Cardiac septum (tissue), 1 donor: ENCODE measurements at regions not wholly inside any gene's neighbourhood (a gene's known extent, or its start where the extent isn't known, plus 50 kb on each side); places are given as distances from the start of the nearest gene placed in this dataset.

Experiments used
- DNase-seq: peaks from one replicate; pipeline ENCODE4 v3.0.0-alpha.2; 2020; ENCODE audit warnings: low spot score
- intact Hi-C: fragments of 100-400 bp; cut with DNase I; formaldehyde crosslinking; loops from one replicate; pipeline ENCODE4 v1.14.0; 2022
- donor health status: DM: no; HTN: no; CAD: no.

DNA sequence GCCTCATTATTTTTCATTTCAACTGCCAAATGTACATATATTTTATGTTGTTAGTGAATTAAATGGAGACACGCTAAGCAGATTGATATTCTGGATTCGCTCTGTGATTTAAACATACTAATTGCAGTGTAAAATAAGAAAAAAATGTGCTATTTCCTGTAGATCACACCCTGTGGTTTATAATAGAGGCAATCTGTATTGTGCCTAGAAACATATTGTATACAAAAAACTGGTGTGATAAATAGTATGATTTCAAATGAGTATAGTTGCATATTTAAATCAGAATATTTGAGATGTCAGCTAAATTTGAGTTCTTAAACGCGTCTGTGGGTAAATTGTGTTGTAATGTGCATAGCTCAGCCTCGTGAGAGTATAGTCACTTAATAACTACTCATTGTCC, 643.9 kb downstream of the TBC1D4 start:
- no peak for DNase-seq
- intact Hi-C loops, result no loop called here

DNA sequence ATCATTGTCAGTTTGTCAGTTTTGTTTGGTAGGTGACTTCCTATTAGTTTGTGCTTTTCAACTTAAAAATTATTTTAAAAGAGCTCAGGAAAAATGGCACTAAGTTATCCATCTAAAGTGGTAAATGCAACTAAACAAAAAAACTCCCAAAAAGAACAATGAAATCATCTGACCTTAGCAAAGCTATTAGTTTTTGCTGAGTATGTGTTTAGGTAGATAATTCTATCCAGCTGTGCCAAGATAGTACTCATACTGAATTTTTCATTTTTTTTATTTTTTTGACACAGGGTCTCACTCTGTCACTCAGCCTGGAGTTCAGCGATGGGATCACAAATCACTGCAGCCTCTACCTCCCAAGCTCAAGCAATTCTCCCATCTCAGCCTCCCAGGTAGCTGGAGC, 645.3 kb downstream of the TBC1D4 start:
- intact Hi-C loops, result no loop called here
- DNase-seq, result no peak

DNA sequence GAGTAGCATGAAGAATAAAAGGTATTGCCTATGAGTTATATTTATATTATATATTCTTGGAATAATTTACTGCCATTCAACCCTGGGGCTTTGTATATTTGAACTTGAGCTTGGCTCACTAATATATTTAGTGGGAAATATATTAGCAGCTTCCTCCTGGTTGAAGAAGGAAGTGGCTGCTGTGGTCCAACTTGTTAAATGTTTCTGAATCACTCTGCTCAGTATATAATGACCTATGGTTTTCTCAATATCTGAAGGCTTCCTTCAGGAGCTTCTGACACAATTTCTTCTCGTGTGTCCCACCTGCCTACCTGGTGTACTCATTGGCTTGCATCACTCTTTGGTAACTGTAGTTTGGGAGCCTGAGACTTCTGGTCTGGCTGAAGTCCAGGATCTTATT, 646.4 kb downstream of the TBC1D4 start:
- DNase-seq, result no peak
- intact Hi-C loops, result no loop called here

DNA sequence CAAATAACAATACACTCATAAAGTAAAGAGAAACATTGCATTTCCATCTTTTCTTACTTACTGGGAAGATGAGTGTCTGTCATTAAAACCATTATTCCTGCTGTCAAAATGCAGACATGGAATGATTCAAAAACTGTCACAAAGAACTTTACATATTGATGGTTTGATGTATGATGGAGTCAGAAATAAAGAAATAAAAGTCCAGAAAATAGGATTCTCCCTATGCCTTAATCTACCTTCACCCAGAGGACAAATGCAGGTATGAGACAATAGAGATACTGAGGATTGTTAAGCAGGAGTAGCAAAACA, 656.1 kb downstream of the TBC1D4 start:
- DNase-seq, result no peak

DNA sequence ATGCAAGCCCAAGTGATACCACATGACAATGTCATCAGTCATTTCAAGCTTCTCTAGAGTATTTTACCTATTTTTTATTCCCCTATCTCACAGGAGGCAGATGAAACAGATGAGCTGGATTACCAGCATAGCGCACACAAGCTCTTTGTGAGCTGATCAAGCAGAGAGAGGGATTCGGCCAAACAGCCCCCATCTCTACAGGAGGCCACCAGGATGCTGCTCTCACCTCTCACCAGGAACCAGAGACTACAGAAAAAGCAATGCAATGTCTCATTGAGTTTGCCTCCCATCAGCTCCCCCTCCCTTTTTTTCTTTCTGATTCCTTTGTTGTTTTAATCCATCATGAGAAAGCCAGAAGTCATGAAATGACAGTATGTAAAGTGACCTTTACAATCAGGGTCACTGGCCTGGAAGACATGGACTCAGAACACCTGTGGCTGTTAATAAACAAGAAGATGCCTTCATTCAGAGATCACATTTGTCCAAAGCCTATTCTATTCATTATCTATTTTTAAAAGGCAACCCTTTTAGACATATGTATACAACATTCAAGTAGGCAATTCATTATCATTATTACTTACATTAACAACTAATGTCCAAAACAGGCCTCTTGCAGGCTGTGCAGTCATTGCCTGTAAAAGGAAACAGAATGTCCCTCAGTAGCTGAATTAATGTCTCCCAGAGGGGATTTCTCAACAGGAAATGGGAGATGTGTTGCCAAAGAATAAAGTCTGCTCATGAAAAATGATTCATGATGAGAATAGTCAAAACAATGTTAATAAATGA, 656.6 kb downstream of the TBC1D4 start:
- DNase-seq, result no peak
- intact Hi-C loops, result no loop called here

More for the DNA sequence above, 656.1 kb downstream of the TBC1D4 start:
- intact Hi-C loops, result no loop called here

DNA sequence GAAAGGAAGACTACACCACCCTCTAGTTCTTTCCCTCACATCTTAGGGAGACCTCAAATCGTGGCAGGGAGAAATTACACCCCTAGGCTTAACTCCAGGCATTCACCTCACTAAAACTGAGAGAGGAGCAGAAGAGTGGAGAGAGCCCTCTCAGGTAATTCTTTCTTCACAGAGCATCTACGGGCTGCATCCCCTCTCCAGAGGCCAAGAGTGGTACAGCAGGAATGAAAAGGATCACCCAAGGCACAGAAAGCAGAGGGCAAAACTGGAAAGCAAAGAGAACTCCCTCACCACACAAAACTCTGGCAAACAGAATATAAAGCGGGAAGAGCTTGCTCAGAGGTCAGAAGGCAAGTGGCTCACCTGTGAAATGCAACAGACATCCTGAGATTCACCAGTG, 661.2 kb downstream of the TBC1D4 start:
- no peak for DNase-seq
- intact Hi-C loops, result no loop called here

DNA sequence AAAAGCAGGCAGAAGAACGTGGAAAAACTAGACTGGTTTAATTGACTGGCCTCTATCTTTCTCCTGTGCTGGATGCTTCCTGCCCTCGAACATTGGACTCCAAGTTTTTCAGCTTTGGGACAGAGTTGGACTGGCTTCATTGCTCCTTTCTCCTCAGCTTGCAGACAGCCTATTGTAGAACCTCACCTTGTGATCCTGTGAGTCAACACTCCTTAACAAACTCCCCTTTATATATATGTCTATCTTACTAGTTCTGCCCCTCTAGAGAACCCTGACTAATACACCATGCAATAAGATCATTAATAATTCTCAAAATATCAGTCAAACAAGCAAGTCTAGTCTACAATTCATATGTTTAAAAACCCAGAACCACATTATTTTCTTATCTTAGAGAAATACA, 662.4 kb downstream of the TBC1D4 start:
- intact Hi-C loops, result no loop called here
- no peak for DNase-seq

DNA sequence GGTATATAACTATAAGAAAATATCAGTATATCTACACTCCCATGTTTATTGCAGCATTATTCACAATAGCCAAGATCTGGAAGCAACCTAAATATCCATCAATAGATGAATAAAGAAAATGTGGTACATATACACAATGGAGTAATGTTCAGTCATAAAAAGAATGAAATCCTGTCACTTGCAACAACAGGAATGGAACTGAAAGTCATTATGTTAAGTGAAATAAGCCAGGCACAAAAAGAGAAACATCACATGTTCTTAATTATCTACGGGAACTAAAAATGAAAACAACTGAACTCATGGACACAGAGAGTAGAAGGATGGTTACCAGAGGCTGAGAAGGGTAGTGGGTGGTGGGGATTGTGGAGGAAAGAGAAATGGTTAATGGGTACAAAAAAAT, 665.2 kb downstream of the TBC1D4 start:
- no peak for DNase-seq
- intact Hi-C loops, result no loop called here

DNA sequence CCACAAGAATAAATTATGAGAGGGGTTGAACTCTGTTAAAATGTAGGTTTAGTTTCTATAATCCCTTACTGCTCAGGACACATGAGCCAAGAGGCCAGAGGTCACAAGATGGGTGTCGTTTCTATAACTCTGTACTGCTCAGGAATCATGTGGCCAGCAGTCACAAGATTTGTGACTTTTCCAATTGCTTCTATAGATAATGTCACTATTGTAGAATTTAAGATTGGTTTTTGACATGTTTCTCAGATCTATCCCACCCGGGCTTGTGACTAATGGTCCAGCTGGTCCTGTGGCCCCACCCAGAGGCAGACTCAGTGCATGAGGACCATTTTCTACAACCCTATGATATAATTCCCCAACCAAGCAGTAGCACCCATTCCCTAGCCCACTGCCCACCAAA, 662.0 kb upstream of the KLF12 start:
- intact Hi-C loops, result no loop called here

DNA sequence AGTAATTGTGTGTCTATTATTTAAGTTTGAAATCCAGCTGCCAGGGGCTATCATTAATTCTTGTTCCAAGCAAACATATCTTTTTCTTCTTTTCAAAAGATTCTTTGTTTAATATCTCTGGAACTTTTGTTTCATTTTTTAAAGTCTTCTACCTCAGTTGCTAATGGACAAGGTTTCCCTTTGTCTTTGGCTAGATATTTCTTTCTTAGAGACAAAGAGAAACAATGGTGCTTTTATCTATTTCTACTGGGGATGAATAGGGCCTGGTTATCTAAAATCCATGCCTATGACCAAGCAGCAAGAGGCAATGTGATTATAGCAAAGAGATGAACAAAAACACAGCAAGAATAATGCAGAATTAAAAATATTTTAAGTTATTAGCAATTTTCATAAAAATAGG, 661.3 kb upstream of the KLF12 start:
- intact Hi-C loops, result no loop called here
- no peak for DNase-seq

More for the DNA sequence above, 662.0 kb upstream of the KLF12 start:
- DNase-seq, result no peak

DNA sequence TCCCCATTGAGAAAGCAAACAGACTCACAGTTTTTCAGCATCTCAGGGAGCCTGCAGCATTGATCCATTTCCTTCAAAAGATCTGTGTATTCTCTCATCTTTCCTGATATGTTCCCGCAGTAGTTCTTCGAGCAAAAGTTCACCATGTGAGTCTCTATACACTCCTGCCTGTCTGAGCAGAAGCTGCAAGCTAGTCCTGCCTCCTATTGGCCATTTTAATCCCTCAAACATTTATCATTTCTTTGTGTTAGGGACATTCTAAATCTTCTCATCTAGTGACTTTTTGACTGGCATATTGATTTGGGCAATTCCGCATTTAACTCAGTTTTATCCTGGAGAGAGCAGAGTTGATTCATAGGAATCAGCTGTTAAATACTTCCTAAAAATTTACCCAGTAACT, 660.4 kb upstream of the KLF12 start:
- DNase-seq, result no peak
- intact Hi-C loops, result no loop called here

DNA sequence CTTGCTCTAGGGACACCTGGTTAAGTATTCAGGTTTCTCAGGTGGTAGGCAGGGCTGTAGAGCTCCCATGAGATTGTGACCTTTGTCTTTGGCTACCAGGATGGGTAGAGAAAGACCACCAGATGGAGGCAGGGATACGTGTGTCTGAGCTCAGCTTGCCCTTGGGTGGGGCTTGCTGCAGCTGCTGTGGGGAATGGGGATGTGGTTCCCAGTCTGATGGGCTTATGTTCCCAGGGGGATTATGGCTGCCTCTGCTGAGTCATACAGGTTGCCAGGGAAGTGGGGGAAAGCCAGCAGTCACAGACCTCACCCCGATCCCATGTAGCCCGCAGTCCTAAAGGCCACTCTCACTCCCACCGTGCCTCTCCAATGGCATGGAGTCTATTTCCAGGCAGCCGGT, 659.9 kb upstream of the KLF12 start:
- DNase-seq, result no peak
- intact Hi-C loops, result no loop called here

DNA sequence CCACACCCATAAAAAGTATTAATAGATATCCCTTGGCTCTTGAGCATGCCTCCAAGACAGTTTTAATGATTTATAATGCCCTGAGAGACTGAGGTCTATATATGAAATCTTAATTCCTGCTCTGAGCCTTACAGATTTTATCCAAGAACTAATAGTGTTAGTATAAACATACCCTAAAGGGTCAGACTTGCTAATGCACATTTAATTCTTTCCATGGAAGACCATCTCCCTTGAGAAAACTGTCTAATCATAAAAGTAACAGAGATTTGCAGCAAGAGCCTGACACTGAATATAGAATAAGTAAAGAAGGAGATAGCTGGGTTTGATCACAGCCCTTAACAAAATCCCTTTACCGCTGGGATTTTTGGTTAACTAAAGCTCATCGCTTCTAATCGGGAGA, 650.8 kb upstream of the KLF12 start:
- intact Hi-C loops, result no loop called here
- no peak for DNase-seq

DNA sequence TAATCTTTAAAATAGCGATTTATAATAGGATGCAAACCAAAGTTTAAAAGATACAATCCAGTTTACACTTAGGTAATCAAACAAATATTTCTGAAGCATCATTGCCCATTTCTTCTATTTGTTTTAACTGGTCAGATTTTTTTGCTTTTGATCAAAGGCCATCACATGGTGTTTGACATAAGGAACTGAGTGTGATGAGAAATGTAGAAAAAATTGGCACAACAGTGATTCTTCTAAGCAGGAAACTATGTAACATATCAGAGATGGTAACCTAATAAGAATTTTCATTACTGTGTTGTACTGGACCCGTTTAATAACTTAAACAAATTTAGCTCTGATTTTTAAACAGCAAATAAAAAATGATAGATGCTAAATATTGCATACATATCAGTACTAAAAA, 644.7 kb upstream of the KLF12 start:
- no peak for DNase-seq
- intact Hi-C loops, result no loop called here

DNA sequence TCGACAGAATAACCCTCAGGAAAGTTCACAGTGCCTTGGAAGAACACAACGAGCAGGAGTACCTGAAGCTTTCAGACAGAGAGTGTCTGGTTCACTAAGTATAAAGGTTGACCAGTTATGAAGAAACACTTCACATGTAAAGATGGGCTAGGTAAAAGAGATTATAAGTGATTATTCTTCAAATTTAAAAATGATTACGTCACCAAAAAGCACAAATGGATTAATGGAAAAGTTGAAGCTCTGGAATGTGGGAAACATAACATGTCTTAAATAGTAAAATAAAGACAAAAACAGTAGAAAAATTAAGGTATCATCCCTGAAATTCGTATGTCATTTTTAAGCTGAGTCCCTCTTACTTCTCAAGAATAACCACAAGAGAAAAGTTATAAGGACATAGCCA, 643.9 kb upstream of the KLF12 start:
- no peak for DNase-seq
- intact Hi-C loops, result no loop called here

DNA sequence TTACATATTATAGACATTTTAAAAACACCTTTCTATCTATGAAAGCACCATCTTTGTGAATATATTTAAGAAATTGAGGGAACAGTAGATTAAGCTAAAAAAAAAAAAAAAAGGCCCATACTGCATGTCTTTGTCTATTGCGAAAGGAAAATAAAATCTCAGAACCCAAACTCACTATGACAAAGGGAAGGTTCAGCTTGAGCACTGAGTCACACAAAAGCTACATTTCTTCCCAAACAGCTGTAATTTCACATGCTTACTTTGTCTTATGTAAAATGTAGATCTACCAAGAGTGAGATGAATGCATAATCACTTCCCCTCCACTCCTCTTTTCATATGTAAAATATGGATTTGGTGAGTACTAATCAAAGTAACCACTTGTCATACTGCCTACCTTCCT, 640.1 kb upstream of the KLF12 start:
- intact Hi-C loops, result no loop called here
- no peak for DNase-seq

DNA sequence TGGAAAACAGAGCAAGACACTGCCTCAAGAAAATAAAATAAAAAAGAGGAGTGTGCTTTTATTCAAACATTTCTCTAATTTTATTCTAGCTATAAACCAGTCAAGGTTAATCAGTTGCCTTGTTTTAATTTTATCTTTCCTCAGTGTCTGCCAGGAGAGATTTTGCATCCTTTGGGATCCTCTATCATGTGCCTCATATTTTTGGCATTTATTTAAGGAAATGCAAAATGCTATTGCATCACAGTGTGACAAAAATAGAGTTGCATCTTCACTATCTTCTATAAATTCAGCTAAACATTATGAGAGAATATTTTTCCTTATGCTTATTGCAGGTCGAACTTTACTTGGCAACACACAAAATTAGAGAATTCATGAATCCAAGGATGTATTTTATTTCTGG, 639.0 kb upstream of the KLF12 start:
- intact Hi-C loops, result no loop called here
- DNase-seq, result no peak

DNA sequence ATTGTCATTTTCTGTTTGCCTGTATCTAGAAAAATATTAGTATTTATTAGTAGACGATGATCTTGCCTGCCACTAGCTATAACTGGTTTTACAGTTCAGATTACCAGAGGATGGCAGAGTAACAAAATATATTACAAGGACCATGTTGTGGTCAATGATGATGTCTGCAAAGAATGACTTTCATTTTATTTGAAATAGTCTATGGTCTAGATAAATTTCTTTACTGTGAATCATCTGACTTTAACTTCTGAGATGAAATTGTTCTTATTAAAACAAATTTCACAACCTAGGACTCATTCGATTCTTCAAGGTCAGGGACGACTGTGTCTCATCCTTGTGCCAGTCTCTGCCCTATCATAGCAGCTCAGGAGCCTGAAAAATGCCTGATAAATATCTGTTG, 637.8 kb upstream of the KLF12 start:
- intact Hi-C loops, result no loop called here
- DNase-seq, result no peak

DNA sequence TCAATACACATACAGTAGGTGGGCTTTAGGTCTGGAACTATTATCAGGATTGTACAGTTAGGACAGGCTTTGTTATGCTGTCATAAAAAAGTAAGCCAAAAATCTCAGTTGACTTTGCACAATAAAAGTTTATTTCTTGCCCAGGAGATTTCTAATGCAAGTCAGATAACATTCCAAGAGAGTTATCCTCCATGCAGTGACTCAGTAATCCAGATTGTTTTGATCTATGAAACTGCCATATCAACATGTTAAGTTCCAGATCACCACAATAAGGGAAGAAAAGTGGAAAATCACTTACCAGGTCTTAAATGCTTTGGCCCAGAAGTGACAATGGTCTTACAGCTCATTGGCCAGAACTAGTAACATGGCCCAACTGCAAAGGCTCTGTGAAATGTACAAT, 636.2 kb upstream of the KLF12 start:
- intact Hi-C loops, result no loop called here
- no peak for DNase-seq

DNA sequence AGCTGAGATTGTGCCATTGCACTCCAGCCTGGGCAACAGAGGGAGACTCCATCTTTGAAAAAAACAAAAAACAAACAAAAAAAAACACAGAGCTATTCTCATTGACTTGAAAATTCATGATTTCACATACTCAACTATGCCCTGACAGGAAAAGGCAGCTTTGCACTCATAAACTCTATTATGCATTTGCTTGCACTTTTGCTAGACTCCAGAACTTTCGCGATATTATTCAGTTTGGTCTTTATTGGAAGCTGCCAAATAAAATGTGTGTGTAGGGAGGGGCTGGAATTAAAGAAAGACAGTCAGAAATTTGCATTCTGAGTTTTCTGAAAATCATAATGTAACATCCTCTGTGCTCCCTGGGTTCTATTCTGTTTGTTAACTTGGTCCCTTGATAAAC, 635.1 kb upstream of the KLF12 start:
- no peak for DNase-seq
- intact Hi-C loops, result no loop called here

DNA sequence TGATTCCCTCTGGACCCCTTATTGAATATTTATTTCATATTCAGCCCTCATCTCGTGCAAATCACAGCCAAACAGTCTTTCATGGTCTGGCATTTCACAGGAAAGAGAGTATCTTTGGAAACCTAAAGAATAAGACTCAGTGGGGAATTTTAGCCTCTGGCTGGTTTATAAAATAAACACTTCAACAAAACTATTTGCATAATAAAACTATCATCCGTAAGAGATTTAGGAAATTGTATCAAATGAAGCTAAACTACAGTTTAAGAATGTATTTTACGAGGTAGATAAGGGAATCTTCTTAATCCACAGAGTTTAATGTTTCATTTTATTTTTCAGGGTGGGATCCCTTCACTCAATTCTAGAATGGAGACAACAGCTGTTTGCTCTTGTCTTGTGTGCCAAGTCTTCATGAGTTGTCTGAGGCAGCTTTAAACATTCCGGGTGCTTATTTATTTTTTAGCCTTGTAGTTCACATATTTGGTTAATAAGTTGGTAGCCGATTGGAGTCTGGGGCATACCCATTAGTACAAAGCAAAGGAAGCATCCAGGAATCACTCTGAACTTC, 634.4 kb upstream of the KLF12 start:
- intact Hi-C loops, result no loop called here

DNA sequence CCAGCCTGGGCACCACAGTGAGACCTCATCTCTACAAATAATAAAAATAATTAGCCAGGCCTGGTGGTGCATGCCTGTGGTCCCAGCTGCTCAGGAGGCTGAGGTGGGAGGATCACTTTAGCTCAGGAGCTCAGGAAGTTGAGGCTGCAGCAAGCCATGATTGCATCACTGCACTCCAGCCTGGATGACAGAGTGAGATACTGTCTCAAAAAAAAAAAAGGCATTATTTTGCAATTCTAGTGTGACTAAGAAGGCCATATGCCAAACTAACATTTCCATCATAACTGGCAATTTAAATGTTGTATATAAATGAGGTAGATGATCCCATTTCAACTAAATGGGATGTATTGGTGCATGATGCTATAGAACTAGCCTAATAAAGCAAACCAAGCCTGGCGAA, 632.8 kb upstream of the KLF12 start:
- no peak for DNase-seq
- intact Hi-C loops, result no loop called here

More for the DNA sequence above, 634.4 kb upstream of the KLF12 start:
- DNase-seq, result no peak
